ENCODE measurements at regions not wholly inside any gene's neighbourhood (a gene's known extent, or its start where the extent isn't known, plus 50 kb on each side); places are given as distances from the start of the nearest gene placed in this dataset.
"Not testable (repeated sequence)": the region's sequence is repeated elsewhere in the genome, so short reads cannot be mapped to it uniquely, and the experiment has no call there.

DNA sequence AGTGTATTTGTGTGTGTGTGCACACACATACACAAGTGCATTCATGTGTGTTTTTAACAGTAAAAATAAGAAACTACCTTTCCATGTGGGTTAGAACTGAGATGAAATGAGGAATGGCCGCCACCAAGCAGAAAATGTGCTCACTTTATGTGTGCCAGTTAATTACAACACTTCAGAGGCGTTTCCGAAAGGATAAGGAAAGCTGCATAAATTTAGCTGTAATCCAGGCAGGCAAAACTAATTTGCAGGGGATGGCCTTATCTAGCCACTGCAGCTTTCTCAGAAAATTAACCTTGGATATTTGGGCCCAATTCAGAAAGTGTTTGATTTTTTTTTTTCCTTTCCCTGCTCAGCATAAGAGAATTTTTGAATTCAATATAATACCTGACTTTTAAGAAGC is 328.8 kb upstream of the PHF14 start:
- DNase-seq: no peak

DNA sequence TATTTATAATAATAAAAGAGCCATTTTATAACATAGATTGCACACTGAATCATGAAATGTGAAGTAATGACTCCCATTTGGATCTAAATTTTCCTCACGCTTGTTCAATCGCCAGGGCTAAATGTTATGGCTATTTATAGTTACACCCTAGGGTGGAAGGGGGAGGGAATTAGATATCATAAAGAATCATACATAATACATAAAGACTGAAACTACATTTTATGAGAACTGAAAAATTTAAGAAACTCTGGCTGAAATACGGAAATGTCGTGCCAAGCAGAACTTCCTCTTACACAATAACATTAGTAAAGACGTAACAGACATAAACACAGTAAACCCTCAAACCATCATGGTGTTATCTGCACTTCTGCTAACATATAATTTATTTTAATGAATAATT is 327.5 kb upstream of the PHF14 start:
- no peak for DNase-seq

DNA sequence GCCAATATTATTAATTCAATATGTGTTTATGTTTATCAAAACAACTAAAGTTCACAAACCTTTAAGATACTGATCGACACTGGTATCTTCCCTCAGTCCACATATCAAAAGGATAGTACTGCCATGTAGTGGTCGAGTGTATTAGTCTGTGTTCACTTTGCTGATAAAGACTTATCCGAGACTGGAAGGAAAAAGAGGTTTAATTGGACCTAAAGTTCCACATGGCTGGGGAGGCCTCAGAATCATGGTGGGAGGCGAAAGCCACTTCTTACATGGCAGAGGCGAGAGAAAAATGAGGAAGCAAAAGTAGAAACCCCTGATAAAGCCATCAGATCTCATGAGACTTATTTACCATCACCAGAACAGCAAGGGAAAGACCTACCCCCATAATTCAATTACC is 325.4 kb upstream of the PHF14 start:
- DNase-seq: no peak

DNA sequence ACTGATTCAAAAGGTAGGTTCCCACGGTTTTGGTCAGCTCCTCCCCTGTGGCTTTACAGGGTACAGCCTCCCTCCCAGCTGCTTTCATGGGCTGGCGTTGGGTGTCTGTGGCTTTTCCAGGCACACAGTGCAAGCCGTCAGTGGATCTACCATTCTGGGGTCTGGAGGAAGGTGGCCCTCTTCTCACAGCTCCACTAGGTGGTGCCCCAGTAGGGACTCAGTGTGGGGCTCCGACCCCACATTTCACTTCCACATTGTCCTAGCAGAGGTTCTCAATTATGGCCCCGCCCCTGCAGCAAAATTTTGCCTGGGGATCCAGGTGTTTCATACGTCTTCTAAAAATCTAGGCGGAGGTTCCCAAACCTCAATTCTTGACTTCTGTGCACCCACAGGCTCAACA is 324.6 kb upstream of the PHF14 start:
- DNase-seq: not testable (repeated sequence)

DNA sequence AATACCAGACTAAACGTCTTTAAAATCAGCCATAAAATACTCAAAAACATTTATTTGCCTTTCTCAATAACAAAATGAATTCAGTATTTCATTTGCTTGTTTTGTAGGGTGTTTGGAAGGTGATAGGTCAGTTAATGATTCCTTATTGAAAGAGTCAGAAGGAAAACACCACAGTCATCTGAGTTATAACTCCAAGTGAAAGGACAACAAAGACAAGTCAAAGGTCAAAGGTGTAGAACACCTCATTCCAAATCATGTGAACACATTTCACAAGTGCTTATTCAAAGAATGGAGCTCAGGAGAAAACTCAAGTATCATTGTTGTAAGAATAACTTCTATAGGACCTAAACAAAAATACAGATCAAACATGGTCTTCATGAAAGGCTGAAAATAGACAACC is 318.6 kb upstream of the PHF14 start:
- DNase-seq: no peak

DNA sequence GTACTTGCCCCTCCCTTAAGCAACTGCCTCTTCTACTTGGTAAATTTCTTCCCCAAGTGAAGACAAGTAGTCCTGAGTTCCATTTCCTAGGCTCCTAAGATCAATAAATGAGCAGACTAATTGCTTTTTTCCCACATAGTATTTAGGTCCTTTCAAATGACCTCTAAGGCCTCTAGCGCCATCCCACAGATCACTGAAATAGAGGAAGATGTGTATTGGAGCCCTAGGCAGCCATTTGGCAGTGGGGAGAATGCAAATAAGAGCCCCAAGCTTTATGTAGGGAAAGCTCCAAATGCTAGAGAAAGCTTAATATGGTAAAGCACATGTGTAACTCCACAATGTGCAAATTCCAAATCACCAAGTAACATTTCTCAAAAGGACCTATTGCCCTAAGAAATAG is 316.5 kb upstream of the PHF14 start:
- no peak for DNase-seq

DNA sequence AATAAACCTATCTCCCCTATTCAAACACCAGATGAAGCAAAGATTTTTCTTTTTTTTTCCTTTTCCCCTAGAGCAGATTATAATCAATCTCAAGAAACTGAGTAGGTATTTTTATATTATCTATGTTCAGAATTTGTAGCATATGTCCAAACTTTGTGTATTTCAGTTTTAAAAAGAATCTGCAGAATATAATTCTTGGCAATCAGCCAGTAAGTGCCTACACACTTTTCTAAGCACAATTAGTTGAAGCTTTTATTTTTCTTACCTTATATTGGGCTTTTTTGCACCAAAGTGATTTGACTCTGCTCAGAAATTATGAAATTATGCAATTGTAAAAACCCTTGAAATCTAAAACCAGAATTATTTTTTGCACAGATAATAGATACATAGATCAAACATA is 315.8 kb upstream of the PHF14 start:
- DNase-seq: no peak

DNA sequence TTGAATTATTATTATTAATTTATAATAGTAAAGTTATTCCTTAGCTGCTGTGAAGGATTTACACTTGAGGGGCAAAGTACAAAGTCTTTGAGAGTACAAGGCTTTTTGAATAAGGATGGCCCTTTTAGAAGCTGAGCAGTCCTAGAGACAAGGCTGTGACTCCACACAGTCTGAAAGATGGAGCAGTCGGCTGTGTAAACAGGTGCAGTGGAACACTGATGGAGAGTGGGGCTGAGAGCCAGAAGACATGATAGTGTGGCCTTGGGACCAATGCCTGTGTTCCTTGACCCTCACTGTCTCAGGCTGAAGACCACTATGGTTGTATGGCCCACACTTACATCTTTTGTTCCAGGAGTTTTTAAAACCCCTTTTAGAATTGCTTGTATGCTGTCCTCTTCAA is 311.2 kb upstream of the PHF14 start:
- no peak for DNase-seq

DNA sequence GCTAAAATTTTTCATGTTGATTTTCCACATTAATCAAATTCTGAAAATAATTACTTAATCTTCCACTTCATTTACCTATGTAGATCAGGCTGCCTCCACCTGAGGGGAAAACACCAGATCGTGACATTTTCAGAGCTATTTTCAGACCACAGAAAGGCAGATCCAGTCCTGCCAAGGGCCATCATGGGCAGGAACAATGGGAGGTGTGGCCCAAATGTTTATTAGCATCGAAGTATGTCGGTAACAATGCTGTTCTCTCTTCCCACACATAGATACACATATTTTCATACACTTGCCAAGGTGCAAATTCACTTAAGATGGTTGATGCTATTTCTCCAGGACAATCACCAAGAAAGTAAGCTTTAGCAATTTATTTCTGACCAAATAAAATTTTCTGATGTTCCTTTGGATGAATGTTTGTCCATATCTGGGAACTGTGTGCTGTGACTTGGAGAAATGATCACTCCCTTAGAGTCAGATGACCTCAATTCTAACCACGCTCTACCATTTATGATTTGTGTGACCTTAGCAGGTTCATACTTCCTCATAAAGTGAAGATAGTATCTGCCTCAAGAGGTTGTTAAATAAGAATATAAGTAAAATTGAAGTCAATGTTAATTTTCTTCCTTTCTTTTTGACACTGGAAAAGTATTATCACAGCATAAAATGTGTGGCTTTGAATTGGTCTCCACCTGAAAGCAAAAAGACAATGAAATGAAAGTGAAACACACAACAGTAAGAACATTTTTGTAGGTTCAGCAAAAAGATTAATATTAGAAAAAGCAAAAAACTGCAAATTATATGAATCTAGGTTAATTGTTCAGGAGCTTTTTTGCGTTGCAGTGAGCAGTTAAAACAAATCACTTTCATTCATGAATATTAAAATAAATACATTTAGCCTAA is 310.4 kb upstream of the PHF14 start:
- DNase-seq: no peak

DNA sequence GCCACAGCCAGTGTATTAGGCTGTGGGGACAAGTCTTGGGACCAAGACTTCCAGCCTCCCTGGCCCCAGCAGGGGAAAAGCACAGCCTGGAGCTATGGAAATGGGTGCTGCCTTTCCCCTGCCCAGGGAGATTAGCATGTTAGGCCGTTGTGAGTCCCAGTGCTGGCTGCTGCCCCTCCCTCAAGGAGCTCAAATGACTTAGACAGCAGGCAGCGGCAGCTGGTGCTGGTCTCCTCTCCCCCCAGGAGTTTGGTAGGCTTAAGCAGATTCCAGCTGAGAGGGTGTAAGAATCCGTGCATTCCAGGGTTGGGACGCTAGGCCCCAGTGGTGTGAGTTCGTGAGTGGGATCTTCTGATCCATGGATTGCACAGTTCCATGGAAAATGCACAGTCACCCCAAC is 301.5 kb upstream of the PHF14 start:
- DNase-seq: no peak

DNA sequence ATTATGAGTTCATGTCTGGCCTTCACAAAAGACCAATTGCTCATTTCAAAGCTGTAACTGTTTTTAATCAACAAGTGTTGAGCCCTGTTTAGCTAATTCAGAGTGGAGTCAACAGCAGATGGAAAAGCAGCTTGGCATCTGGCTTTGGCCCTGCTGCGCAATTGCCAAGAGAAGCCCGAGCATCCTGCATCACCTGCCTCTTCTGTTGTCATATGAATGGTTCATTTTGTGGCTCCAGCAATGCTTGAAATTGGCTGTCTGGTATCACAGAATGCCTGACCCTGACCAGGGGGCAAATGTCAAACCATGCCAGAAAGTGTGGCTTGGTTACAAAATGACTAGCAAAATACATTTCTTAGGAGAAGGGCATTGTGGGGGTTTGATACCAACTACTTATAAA is 296.5 kb upstream of the PHF14 start:
- DNase-seq: no peak

DNA sequence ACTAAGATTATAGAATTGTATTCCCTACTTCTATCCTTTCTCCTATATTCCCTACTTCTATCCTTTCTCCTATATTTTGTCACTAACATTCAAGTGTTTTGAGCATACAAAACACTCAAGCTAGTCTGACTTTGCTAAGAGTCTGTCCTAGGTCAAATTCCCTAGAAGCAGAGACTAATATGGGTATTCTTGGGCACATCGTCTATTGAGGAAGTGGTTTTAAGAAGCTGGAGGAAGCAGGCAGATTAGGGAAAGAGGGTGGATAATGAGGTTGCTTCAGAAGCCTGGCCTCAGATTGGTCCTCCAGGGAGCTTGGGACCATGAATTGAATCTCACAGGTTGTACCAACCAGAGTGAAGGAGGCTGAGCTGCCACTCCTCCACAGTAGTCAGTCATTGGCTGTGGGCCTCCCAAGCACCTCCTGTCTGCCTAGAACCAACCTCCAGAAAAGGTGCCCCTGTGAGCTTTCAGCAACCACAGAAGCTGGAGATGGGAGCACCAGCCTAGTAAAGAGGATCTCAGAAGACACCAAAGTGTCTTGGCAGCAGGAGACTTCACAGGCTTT is 295.9 kb upstream of the PHF14 start:
- DNase-seq: no peak

DNA sequence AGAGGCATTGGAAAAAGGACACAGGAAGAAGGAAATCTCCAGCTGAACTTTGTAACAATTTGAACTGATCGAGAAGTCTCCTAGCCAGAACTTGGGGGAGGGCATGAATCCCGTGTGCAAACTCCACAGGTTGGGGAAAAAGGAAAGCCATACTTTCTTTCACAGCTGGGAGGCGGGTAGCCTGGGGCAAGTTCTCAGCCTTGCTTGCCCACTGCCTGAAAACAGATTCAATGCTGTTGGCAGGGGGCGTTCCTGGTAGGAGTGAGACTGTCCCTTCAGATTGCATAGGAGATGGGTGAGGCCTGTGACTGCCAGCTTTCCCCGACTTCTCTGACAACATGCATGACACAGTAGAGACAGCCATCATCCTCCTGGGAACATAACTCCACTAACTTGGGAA is 289.1 kb upstream of the PHF14 start:
- DNase-seq: no peak

DNA sequence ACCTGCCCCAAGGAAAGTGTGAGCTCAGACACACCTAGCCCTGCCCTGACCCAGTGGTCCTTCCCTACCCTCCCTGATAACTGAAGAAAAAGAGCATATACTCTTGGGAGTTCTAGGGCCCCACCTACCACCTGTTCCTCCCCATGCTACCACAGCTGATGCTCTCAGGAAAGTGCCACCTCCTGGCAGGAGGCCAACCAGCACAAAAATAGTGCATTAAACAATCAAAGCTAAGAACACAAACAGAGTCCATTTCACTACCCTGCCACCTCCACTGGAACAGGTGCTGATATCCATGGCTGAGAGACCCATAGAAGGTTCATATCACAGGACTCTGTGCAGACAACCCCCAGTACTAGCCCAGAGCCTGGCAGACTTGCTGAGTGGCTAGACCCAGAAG is 288.6 kb upstream of the PHF14 start:
- no peak for DNase-seq

DNA sequence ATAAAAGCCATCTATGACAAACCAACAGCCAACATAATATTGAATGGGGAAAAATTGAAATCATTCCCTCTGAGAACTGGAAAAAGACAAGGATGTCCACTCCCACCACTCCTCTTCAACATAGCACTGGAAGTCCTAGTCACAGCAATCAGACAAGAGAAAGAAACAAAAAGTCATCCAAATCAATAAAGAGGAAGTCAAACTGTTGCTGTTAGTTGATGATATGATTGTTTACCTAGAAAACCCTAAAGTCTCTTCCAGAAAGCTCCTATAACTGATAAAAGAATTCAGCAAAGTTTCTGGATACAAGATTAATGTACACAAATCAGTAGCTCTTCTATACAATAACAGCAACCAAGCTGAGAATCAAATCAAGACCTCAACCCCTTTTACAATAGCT is 285.1 kb upstream of the PHF14 start:
- DNase-seq: no peak

DNA sequence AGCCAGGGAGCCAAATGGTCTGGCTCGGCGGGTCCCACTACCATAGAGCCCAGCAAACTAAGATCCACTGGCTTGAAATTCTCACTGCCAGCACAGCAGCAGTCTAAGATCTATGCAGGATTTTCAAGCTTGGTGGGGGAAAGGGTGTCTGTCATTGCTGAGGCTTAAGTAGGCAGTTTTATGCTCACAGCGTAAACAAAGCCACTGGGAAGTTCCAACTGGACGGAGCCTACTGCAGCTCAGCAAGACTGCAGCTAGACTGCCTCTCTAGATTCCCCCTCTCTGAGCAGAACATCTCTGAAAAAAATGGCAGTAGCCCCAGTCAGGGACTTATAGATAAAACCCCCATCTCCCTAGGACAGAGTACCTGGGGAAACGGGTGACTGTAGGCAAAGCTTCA is 277.6 kb upstream of the PHF14 start:
- DNase-seq: no peak

DNA sequence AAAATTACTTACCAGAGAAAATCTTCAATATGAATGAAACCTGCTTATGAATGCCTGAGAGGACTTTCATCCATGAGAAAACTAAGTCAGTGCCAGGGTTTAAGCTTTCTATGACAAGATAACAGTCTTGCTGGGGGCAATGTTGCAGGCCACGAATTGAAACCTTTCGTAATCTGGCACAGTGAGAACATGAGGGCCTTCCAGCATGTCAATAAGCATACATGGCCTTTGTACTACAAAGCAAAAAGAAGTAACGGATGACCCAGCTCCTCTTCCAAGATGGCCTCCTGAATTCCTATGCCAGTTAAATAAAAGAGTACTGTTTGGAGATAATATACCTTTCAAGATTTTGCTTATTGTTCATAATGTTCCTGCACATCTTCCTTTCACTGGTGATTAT is 270.6 kb upstream of the PHF14 start:
- DNase-seq: no peak

DNA sequence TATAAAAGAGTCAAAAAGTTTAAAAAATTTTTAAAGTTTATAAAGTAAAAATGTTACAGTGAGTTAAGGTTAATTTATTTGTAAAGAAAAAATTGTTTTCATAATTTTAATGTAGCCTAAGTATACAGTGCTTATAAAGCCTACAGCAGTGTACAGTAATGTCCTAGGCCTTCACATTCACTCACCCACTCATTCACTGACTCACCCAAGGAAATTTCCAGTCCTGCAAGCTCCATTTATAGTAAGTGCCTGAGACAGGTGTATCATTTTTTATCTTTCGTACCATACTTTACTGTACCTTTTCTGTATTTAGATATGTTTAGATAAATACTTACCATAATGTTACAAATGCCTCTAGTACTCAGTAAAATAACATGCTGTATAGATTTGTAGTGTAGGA is 269.7 kb upstream of the PHF14 start:
- DNase-seq: no peak

DNA sequence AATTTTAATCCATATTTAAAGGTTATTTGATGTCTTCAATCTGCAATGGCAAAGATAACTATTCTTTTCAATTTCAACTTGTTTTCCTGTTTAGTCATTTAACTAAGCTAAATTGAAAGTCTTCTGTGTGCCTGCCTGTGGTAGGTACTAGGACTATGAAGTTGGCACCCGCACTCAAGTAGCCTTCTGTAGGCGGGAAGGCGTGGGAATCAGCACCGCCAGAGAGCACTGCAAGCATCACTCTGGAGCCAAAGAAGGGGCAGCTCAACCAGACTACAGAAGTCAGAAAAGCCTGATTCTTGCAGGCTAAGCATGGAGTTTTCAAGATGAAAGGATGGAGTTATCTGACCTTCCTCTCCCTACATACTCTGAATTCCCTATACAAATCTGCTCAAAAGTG is 269.0 kb upstream of the PHF14 start:
- no peak for DNase-seq

DNA sequence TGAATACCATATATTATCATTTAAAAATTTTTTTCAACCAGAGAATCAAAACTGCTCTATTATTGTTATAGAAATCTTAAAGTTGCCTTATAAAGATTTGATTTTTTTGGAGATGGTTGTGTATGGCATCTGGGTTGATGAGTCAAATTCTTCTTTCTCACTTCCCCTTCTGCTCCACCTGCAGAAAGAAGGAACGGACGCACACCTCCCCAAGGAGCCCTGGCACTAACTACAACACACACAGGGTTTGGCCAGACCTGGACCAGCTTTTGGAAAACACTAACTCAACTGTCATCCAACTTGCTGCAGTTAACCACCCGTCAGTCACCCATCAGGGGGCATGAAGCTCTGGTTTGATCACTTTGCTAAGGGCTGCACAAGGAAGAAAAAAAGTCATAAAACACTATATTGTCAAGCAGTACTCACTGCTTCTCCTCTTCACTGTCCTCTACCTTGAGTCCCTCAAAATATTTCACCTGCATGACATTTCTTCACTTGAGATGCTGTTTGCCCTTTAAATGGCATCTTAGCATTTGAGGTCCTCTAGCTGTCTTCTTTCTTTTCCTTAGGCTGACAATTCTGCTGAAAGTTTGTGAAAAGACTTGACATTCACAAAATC is 266.7 kb upstream of the PHF14 start:
- DNase-seq: no peak

DNA sequence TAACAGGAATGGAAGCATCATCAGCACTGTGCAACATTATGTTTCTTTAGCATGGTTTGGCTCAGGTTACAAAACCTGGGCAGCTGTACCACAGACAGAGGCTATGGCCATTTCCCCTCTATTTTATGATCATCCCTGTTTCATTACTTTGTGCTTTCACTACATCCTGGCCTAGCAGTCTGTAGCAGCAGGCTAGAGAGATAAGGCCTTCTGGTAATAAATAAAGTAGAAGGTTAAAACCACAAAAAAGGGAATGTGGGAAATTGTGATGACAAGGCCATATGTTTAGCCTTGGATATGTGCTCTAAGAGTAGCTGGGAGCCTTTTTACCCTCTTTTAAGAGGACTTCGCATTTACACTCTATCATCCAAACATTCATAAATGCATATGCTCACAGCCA is 266.2 kb upstream of the PHF14 start:
- no peak for DNase-seq

DNA sequence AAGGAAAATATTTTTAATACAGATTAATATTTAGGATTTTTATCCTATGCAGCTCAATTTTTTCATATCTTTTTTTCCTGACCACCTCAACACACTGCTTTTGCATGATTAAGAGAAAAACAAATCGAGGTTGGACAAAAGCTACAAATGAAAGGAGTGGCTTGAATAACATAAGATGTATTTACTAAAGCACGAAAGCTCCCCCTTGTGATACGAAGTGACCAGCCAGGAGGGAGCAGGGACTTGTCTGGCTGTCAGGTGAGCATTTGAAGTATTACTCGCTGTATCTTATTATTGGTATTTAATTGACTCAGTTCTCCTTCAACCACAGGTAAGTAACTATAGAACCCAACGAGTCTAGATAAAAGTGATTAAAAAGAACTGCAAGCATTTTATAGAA is 265.2 kb upstream of the PHF14 start:
- no peak for DNase-seq

DNA sequence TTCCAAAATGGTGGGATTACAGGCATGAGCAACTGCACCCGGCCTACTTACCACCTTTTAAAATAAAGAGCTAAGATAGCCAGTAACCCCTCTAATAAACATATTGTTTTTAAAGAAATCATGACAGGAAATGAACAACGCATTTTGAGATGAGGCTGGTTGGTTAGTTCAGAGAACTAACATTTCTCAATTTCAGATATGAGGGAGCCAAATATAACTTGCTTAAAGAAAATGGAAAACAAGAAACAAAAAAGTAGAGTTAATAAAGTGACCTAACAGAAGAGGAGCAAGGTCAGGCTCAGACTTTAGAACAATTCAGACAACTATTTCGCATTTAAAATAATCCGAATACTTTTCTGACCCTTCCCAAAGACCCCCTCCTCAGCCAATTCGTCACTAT is 254.9 kb upstream of the PHF14 start:
- no peak for DNase-seq

DNA sequence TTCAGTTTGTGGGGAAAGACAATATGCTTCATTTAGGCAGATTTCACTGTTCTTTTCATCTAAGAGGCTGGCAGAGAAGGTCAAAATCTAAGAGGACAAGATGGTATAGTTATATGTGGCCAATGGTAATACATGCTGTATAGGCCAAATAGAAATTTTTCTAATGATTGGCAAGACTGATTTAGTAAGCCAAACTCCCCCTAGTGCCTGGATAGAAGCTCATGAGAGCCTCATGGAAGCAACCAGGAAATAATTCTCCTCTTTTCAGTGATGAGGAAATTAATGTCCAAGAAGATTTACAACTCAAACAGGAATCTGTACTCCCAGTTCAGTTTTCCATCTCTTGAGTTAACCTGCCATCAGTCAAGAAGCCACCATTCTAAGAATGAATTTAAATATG is 253.6 kb upstream of the PHF14 start:
- no peak for DNase-seq

DNA sequence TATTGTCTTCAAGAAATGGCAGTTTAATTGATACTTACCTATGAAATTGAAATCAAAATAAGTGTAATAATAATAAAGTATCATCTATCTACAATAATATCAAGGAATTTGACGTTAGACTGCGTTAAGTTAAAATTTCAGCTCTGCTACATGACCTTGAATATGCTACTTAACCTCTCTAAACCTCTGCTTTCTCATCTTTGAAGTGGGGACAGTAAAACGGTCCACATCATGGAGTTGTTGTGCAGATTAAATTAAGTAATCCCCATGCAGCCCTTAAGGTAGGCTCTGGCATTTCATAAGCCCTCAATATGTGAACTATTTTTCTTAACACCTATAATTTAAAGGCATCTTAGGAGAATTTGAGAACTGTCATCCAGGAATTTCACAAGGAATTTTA is 252.4 kb upstream of the PHF14 start:
- DNase-seq: no peak

Data from HCEC 1CT (cell line).